ENCODE measurements at regions not wholly inside any gene's neighbourhood (a gene's known extent, or its start where the extent isn't known, plus 50 kb on each side); places are given as distances from the start of the nearest gene placed in this dataset.

DNA sequence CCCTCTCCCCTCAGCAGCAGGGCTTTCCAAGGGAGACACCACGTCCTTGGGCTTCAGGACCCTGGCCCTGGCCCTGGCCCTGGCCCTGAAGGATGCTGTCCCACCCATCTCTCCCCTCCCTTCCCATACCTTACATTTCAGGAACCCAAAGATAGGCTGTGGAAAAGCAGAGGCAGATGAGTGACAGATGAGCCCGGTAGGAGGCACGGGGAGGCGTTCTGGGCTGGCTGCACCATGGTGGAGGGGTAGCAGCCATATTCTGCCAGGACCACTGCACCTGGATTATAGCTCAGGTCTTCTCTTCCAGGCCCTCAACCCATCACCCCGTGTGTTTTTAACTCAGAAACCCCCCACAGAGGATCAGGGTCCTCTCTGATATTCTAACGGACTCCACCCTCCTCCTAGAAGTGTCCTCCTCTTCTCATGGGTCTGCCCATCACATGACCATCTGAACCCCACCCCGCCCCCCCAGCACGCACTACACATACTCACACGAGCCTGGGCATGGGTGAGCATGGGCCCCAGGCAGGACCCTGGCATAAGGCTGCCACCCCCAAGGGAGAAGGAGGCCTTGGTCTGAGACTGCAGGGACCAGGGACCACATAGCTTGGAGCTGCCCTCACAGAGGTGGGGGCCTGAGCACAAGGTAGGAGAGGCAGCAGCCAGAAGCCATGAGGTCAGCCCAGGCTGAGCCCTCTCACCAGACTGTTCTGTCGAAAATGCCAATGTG lies 220.8 kb upstream of the CDH4 start:
- DNase-seq, result no peak

DNA sequence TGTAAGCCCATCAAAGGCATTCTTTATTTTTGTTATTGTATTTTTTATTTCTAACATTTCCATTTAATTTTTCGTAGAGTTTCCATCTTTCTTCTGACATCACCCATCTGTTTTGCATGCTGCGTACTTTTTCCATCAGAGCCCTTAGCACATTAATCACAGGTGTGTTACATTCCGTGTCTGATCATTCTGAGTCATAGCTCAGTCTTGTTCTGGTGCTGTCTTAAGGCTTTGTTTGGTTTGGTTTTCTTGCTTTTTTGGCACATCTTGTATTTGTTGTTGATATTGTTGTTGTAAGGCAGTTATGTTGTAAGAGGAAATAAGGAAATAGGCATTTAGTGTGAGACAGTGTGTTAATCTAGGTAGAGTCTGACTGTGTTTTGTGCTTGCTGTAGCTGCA lies 214.6 kb upstream of the CDH4 start:
- no peak for DNase-seq

DNA sequence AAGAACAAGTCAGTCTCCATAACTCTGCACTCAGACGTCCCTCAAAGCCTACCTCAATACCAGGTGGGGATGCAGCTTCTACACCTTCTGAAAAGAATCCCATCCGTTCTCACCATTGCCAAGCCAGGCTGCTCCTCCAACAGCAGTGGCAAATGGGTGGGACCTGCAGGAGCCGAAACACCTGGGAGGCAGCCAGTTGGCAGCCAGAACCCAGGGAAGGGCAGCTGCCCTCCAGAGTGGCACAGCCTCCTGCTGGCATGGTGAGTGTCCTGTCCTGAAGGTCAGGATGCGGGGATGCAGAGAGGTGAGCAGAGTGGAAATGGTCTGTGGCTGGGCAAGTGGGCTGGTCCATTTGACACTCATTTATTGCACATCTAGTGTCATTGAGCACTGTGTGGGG lies 210.6 kb upstream of the CDH4 start:
- no peak for DNase-seq

DNA sequence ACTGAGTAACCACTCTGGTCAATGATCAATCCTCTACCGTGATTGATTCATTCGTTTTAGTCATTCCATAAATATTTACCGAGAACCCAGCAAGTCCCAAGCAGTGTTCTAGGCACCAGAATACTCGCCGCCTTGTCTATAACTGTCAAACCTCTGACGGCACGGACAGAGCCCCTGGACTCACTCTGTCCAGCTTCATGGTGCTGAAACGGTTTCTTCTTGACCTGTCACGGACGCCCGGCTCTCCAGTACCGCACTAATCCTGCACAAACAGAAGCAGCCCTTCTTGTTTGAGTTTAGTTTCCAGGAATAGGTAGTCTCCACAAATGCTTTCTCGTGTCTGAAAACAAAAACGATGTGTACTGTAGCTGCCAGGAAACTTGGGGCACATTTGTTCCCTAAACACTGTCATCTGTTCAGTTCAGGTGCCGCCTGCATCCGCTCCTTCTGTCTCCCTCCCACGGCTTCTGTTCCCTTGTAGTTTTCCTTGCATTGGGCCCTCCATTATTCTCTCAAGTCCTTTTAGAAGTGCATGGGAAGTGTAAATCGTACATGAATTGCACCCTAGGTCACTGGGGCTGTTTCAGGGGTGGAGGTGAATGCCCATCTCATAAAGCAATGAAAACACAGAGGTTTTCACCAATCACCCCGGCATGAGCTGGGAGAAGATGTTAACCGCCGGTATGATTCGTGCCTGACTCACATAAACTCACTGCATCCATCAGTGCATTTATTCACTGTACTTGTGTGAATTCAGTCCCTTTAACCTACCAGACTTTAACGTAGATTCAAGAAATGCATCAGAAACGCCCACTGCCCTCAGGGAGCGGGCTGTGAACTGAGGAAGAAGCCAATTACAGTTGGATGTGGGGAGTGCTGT lies 209.3 kb upstream of the CDH4 start:
- no peak for DNase-seq

DNA sequence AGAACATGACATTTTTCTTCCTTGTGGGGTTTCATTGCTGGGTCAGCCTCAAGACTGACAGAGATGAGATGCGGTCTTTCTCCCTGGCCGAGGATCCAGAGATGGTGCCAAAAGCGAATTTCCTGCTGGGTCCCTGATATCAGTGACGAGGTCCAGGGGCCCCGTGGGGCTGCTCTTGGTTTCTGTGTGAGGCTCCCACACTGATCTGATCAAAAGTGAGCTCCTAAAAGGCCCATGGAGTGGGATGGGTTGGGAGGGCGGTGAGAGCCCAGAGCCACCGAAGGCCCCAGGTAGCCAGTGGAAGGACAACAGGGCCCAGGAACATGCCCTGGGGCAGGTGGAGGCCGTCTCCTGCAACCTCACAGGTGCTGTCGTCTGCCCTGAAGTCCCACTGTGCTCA lies 208.4 kb upstream of the CDH4 start:
- no peak for DNase-seq

DNA sequence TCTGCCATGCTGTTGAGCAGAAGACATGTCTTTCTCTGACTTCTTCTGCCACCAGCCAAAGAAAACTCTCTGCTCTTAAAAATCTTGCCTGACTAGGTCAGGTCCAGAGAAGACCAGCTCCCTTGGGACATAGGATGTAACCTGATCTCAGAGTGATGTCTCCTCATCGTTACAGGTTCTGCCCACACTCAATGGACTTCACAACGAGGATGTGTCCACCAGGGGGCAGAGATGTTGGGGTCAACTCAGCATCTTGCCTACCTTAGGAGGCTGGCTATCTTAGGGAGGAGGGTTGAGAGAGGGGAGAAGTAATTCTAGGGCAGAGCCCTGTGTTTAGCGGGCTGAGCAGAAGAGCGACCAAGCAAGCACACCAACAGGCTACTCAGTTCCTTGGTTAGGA lies 207.6 kb upstream of the CDH4 start:
- no peak for DNase-seq

DNA sequence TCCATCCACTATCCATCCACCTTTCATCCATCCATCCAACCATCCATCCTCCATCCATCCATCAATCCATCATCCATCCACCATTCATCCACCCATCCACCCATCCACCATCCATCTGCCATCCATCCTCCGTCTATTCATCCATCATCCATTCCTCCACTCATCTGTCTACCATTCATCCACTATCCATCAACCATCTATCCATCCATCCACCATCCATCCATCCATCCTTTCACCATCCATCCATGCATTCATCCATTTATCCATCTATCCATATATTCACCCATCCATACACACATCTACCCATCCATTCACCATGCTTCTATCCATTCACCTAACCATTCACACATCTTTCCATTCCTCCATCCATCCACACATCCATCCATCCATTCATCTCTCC lies 207.0 kb upstream of the CDH4 start:
- DNase-seq, result no peak

DNA sequence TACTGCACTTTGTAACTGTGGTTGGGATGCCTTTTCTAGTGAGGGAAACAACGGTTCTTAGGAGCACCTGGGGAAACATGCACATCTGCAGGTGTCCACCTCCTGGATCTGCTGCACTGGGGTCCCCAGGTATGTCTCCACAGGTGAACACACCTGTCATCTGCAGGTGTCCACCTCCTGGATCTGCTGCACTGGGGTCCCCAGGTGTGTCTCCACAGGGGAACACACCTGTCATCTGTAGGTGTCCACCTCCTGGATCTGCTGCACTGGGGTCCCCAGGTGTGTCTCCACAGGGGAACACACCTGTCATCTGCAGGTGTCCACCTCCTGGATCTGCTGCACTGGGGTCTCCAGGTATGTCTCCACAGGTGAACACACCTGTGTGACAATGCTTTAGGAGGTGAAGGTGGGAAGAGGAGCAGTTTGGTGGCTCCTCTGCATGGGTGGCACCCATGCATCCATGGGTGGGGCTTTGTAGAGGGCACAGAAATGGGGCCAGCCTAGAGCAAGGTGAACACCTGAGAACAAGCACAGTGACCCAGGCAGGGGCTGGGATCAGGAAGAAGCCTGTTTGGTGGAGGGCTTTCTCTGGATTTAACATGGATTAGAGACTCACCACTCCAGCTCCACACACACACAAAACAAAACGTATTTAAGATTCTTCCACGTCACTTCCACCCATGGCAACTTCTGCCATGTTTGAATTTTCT lies 206.0 kb upstream of the CDH4 start:
- no peak for DNase-seq

DNA sequence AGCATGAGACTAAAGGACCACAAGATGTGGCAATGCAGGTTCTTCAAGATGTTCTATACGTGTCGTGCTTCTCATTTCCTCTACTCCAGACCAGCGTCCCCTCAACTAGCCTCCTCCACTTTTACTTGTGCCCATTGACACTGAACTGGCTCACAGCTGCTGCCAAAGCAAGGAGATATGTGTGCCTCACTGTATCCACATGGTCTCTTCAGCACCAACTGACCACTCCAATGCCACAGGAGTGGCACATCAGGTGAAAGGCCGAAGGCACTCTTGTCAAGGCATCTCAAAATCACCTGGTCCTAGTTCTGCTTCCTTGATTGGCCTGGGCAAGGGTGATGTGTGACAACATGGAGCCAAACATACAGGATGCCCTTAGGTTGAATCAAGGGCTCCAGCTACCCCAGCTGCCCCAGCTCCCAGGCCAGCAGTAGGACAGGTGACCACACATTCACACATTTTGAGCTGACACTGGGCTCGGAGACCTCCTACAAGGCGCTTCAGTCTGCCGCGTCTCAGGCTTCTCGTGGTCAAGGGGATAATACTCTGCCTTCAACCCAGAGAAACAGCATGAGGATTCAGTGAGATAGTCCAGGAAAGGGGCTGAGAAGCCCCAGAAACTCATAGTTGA lies 205.2 kb upstream of the CDH4 start:
- DNase-seq, result no peak

DNA sequence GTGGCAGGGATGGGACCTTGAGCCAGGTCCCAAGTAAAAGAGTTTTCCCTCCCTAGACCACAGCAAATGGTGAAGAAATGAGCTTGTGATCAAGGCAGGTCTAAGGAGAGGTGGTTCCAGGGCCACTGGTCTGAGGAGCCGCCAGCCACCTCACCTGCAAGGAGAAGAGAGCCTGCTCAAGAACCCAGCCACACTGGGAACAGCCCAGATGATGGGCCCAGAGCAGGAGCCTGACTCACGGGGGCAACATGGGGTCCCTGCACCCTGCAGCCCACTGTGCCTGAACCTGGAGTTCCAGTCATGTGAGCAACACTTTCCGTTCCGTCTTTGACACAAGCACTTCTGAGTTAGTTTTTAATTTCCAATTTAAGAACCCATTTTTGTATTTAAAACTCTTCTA lies 204.5 kb upstream of the CDH4 start:
- no peak for DNase-seq

DNA sequence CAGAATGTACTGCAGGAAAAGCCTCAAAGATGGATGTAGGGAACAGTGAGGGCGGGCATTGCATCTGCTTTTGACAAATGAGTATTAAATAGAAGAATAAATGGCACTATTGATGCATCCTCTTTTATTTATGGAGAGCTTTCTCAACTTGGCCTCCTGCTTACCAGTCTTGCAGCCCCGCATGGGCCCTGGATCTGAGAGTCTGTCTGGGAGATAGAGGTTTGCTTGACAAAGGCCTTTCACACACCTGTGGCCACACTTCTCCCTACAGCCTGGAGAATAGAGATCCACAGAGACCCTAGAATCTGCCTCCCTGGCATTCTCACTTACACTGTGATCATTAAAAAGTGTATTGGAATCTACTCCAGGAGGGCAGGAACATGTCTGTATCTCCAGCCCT lies 203.8 kb upstream of the CDH4 start:
- no peak for DNase-seq

DNA sequence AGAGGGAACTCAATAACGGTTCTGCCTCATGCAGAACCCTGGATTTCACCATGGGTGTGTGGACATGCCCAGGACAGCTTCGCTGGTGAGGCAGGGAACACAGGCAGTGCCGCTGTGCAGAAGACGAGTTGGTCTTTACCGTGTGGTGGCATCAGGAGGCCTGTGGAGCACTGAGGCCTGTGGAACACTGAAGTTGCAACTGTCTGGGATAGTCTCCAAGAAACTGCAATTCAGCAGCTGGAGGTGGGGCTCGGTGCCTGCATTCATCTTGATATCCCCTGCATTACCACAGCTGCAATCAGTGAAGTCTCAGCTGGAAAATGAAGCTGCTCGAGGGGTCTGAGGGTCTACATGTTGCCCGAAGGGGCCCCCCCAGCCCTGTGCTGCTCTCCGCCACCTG lies 202.4 kb upstream of the CDH4 start:
- DNase-seq, result no peak

DNA sequence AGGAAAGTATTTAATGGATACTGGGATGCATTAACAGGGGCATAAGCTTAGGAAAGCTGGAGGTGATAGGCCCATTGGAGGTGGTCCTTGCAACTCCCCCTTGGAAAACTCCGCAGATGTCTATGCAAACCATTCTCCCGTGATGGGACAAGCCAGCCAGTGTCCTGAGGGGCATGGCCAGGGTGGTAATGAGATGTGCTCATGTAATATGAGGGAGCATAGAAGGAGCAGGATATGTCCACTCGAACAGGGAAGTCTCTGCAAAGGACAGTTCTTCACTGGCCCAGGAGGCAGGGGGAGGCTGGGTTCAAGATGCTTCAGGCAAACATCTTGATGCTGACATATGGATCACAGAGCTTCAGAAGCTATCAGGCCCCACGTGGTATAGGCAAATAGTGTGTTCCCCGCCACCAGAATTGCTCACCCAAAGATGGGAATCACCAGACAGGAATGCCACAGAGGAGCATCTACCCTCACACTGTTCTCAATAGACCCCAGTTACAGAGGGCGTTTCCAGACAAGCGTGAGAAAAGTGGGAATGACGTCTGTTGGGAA lies 201.6 kb upstream of the CDH4 start:
- DNase-seq, result no peak

DNA sequence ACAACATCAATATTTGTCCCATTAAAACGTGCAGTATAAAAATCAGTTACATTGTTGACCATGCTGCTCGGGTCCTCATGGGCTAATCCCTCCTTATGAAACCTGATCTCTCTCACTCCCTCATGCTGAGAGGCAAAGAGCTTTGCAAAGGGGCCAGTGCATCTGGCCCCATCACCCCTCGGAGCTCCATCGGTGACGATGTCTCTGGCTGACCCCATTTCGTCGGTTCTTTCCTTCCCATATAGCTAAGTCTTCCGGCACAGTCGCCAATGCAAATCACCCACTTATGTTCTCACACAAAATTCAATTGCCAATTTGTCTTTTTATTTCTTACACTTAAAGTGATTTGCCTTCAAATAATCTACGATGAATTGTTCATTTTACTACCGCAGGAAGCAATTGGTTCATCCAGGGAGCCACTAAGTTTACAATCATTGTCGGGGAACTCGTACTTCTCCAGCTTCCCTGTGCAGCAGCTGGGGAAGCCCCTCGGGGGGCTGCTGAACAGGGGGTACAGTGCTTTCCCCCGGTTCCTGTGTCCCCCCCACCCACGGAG lies 199.8 kb upstream of the CDH4 start:
- DNase-seq, result no peak

DNA sequence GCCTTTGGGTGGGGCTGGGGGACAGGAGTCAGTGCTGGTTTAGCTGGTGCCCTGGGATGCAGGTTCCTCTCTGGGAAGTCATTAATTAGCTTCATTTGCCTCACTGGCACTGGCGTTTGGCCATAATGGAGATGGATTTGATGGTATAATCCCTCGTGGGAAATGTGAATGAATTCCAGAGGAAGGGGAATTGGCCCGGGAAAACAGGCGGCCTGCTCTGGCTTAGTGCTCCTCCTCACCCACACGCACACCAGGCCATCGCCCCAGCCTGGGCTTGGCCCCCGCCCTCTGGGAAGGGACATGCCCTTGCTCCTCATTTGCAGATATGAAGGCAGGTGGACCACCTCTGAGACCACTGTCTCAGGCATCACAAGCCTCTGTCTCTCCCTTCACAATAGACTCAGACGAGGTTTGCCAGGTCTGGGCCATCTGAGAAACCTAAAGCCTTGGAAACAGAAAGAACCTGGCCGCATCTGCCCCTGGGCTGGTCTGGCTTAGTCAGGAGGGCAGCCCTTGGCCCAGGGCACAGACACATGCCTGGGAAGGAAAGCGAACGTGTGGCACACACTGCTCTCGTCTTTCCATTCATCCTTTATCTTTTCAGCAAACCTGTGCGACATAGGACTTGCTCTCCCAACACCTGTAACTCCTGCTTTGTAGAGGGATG lies 199.2 kb upstream of the CDH4 start:
- DNase-seq, result no peak

DNA sequence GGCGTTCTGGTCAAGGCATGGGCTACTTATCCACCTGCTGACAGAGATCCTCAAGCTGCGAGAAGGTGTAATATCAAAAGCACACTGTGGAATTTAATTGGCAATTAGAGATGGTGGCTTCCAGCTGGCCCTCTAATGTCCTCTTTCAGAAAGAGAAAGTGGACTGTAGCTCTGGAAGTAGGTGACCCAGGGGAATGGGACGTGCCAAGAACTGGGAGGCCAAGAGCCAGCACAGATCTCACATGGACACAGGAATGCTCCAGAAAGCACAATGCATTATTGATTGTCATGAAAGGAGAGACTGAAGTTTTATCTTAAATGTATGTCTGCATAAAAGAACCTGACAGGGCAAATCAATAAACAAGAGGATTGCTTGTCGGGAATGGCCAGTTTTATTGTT lies 198.6 kb upstream of the CDH4 start:
- no peak for DNase-seq

DNA sequence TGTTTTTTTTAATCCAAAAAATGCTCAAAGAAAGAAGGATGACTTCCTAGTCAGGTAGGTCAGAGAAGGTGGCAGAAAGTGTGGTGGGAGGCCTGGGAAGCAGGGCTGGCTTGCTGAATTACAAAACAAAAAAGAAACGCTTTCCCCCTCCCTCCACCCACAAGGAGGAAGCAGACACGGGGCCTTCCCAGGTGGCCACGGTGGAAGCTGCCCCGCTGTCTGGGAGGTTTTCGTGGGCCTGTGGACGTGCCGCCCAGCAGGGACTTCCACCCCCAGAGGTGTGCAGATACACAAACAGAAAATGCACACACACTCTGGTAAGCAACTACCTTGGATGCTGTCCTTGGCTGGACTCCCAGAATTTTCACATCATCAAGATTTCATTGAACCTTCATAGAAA lies 198.2 kb upstream of the CDH4 start:
- DNase-seq, result no peak

DNA sequence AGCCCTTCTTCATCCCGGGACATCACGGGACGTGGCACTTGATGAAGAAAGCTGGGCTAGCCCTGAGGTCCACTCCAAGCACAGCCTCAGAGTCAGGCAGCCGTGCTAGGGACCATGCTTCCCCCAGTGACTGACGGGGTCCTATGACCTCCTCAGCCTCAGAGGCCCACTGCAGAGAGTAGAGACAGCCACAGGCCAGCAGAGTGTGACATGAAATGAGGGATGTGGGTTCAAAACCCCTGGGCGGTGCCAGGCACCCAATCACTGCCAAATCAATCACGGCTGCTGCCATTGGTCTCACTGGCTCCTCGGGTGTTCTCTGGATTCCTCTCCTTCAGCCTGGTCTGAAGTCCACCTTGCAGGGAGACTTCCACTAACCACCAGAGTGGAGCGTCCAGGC lies 197.7 kb upstream of the CDH4 start:
- no peak for DNase-seq

DNA sequence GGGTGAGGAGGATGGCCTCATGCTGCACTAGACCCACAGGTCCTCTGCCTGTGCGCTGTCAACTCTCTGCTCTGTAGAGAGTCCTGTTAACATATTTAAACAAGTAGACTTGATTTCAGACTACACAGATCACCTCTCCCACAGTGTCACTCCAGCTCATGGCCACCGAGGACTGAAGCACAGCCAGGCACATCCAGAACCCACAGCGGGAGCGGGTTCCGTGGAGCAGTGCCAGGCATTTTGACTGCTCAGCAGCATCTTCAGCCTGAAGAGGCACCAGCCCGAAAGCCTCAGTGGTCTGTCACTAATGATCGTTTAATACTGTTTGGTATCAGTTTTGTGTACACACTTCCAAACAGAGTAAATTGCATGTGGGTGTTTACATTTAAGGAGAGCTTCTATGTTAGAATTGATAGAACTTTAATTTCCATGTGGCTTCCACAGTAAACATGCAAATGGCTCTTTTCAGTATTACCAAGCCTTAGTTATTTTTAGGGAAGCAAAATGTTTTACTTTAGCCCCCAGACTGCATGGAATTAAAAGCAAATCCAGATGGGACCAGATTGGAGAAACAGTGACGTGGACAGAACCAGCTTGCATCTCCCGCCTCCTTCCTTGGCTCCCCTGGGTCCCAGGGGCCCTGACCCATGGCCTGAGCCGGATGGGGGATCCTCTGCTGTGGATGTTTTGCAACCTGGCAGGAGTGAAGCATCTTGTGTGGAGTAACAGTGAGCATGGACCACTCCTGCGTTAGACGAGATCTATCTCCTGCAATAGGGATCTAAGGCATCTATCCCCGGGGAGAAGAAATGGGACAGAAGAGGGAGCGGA lies 196.7 kb upstream of the CDH4 start:
- no peak for DNase-seq

DNA sequence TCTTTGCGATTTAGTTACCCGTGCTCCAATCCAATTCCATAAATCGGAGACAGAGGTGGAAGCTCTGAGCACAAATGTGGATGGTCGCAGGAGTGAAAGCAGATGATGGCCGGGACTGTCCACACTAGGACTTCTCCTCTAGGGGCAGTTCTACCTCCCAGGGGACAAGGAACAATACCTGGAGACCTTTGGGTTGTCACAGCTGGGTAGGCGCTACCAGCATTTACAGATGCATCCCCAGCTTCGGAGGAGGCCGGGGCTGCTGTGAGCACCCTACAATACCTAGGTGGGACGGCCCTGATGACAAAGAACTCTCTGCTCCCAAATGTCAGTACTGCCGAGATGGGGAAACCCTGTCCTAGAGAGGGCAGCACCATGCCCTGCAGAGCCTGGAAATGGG lies 195.9 kb upstream of the CDH4 start:
- DNase-seq, result no peak

Data from effector CD4-positive, alpha-beta T cell (primary cell).